Coronary artery (tissue), 2 donors: ENCODE measurements at regions not wholly inside any gene's neighbourhood (a gene's known extent, or its start where the extent isn't known, plus 50 kb on each side); places are given as distances from the start of the nearest gene placed in this dataset.

Source experiments
- DNase-seq: peaks from one replicate; pipeline ENCODE4 v3.0.0-alpha.2; 2017; ENCODE audit warnings: low spot score
- H3K27ac ChIP-seq, 2 donors: fragments of 200-600 bp; sonication (generic); one replicate each; pipeline ENCODE4 v1.5.1; 2016 to 2019
- H3K4me3 ChIP-seq: fragments of 200-600 bp; sonication (generic); 2 replicates; pipeline ENCODE4 v1.5.1; 2016; ENCODE audit warnings: mild to moderate bottlenecking, moderate library complexity
- CTCF ChIP-seq: fragments of 200-600 bp; sonication (generic); IDR thresholded peaks from one replicate; pipeline ENCODE4 v1.5.1; 2019; ENCODE audit warnings: antibody characterized with exemption

DNA sequence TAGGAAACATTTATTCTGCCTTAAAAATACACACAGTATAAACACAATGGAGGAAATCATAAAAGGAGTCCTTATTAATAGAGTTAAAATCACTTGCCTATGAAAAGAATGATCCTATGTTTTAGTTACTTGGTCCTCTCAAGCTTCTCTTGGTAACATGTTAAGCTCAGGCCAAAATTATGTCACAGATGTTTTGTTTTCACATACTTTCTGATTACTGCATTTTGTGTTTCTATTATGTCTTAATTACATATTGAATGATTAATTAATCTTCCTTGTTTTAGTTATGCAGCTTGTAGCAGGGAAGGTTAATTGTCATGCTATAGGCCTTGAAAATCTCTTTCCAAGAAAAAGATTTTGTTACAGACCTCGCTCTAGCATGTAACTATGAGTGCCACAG lies 406.0 kb downstream of the PLA2G4A start:
- Histone ChIP-seq H3K4me3 (no peak overlapping the region), H3K27ac (no peak overlapping the region)
- no peak for TF ChIP-seq CTCF
- DNase-seq = no peak

DNA sequence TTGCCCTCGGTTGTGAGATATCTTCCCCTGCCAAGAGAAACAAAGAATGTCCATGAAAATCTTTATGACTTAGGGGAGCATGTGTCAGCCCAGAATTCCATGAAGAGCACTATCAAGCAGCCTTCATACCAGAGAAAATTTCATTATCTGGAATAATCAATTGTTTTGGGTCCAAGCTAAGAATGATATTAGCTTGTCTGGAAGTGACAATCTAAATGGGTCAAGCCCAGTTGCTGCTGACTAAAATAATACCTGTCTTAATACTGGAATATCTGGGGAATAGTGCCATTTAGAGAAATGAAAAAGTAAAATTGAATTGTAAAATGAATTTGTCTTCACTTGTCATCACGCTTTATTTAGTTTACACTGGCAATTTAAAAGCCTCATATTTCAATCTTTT lies 407.4 kb downstream of the PLA2G4A start:
- DNase-seq = no peak
- TF ChIP-seq CTCF = no peak
- H3K4me3 ChIP-seq = no peak overlapping the region
- H3K27ac ChIP-seq = no peak overlapping the region

DNA sequence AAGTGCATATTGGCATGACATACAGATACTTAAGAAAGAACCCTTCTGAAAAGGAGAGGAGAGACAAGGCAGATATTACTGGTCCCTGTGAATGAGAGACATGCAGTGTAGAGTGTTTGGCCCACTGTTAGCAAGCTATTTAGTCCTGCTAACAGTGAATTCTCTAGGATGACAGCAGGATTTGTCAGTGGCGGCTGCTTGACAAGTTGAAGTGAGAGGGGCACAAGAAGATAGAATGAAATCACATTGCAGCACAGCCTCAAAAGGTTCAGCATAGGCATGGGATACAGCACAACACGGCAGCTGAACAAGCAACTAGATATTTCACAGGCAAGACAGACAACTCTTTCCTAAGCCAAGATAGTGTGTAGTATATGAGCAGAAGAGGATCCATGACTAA lies 407.9 kb downstream of the PLA2G4A start:
- no peak overlapping the region for H3K27ac ChIP-seq
- TF ChIP-seq CTCF = no peak
- DNase-seq = no peak
- no peak overlapping the region for H3K4me3 ChIP-seq

DNA sequence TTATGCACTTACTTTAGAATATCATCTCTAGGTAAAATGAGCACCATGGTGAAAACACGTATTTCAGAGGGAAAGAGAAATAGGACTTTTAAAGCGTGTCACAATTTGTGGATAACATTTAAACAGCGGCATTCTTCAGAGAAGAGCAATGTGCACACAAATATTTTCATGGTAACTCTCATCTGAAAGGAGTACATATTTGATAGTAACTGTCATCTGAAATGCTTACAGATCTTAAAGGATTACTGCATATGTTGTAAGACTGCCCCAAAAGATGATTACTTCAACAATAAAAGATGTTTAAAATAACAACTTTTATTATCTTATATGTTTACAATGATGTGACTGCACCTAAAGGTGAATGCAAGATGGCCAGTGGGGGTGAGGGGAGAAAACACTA lies 408.8 kb downstream of the PLA2G4A start:
- no peak for TF ChIP-seq CTCF
- DNase-seq = no peak
- Histone ChIP-seq H3K27ac (no peak overlapping the region), H3K4me3 (no peak overlapping the region)

DNA sequence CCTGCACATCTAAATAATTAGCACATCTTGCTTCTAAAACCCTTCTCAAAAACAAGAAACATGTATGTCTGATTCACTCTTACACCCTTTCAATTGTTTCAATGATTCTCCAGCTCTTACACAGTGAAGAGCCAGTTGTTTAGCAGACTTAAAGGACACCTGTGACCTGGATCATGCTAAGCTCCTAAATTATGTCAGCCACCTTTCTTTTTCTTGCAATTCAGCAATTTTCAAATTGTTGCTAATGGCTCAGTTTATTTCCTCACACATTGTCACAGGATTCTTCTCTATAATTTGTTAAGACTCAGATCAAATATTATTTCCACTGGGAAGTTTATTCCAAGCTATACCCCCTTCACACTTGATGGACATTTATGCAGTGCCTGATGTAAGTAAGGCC lies 413.2 kb downstream of the PLA2G4A start:
- no peak overlapping the region for H3K27ac ChIP-seq
- no peak for TF ChIP-seq CTCF
- no peak overlapping the region for H3K4me3 ChIP-seq
- no peak for DNase-seq

DNA sequence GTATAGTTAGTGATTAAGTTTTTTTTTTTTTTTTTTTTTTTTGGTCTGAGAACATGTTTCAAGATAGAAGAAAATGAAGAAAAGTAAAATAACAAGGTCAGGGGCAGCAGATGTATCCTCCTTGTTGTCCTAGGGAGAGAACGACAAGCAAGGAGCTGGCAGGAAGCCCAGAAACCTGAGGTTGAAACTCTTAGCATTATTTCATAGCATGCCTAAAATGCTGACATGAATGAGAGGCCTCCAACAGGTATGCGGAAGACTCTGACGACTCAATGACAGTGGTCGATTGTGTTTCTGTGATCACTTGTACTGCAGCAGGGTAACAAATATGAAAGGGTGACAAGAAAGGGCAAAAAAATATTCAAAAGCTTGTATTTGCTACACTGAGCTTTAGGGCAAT lies 415.9 kb downstream of the PLA2G4A start:
- DNase-seq = no peak
- no peak overlapping the region for H3K4me3 ChIP-seq
- TF ChIP-seq CTCF = no peak
- no peak overlapping the region for H3K27ac ChIP-seq

DNA sequence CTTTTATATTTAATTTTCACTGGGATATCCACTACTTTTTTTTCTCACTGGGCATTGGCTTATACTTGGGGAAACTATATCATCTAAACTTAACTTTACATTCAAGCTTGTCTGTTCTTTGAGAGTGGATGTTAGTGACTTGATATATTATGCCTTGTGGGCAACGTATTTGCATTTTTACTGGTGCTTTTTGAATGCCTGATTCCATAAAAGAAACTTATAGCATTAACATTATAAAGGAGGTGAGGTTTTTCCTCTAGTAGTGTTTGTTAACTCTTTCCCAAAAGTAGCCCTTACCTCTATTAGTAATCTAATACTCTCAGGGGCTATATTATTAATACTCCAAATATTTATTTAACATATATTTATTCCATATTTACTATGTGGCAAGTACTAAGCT lies 416.5 kb downstream of the PLA2G4A start:
- no peak for DNase-seq
- Histone ChIP-seq H3K27ac (no peak overlapping the region), H3K4me3 (no peak overlapping the region)
- no peak for TF ChIP-seq CTCF
